ENCODE measurements at regions not wholly inside any gene's neighbourhood (a gene's known extent, or its start where the extent isn't known, plus 50 kb on each side); places are given as distances from the start of the nearest gene placed in this dataset.

DNA sequence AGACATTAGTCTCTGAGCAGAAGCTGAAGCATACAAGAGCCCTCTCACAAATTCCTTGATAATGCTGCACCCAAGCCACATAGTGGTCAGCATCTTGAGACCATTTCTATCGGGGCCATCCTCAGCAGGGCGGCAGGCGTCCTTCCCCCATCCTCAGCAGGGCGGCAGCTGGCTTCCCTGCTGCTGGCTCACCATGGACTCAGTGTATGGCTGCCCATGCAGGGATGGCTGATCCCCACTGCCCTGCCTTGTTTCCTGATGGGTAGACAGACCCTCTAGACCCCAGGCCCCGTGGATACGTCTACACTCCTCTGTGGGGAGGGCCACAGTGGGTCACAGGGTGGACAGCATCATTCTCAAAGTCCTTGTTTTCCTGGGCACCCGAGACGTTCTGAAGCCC is 406.8 kb downstream of the TCERG1L start:
- ATAC-seq, result no peak
- H3K79me2 ChIP-seq (replicated peaks; ENCODE audit: insufficient read depth), result no peaks in the 10 kb centered on the region
- no peak overlapping the region for H3K4me2 ChIP-seq
- no peak for DNase-seq (ENCODE audit: low spot score)
- peaks cover 2% of the 10 kb centered on the region for H3K27me3 Mint-ChIP-seq (ENCODE audit: insufficient read depth, low read depth, poor library complexity)
- H3K9me2 ChIP-seq (ENCODE audit: insufficient read depth), result no peaks in the 10 kb centered on the region
- H3K36me3 Mint-ChIP-seq (ENCODE audit: low read depth), result peaks cover 7% of the 10 kb centered on the region
- no peaks in the 10 kb centered on the region for H3K27me3 ChIP-seq (ENCODE audit: insufficient read depth)
- peaks cover 78% of the 10 kb centered on the region for H3K9me3 Mint-ChIP-seq
- no peak overlapping the region for H3K4me3 ChIP-seq
- no peak overlapping the region for H3K27ac ChIP-seq (ENCODE audit: low read depth)
- no peaks in the 10 kb centered on the region for H3K4me1 ChIP-seq (ENCODE audit: insufficient read depth)
- TF ChIP-seq, protein P1, sequence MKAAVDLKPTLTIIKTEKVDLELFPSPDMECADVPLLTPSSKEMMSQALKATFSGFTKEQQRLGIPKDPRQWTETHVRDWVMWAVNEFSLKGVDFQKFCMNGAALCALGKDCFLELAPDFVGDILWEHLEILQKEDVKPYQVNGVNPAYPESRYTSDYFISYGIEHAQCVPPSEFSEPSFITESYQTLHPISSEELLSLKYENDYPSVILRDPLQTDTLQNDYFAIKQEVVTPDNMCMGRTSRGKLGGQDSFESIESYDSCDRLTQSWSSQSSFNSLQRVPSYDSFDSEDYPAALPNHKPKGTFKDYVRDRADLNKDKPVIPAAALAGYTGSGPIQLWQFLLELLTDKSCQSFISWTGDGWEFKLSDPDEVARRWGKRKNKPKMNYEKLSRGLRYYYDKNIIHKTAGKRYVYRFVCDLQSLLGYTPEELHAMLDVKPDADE (IDR thresholded peaks at IDR 0.05), result no peak
- no peak for TF ChIP-seq JUNB (IDR thresholded peaks at IDR 0.05; ENCODE audit: unreplicated experiment)
- TF ChIP-seq ZNF331 (CRISPR knock-in tag; IDR thresholded peaks at IDR 0.05; ENCODE audit: low read depth), result no peak
- no peak for TF ChIP-seq CREB1 (CRISPR knock-in tag; IDR thresholded peaks at IDR 0.05; ENCODE audit: low read depth)
- no peak for TF ChIP-seq NANOG (IDR thresholded peaks at IDR 0.05; ENCODE audit: borderline replicate concordance)
- TF ChIP-seq POLR2AphosphoS5 (IDR thresholded peaks at IDR 0.05; ENCODE audit: low read depth), result no peak
- no peak for TF ChIP-seq CTCF (conservative IDR thresholded peaks at IDR 0.05; ENCODE audit: low read depth in 2 of 2)
- no peak for TF ChIP-seq EZH2 (IDR thresholded peaks at IDR 0.05; ENCODE audit: low read depth, unreplicated experiment)
- no peak for TF ChIP-seq STAT1 (IDR thresholded peaks at IDR 0.05; ENCODE audit: unreplicated experiment)
- no peak for TF ChIP-seq EZH2phosphoT487 (IDR thresholded peaks at IDR 0.05; ENCODE audit: unreplicated experiment)
- TF ChIP-seq, protein P2, sequence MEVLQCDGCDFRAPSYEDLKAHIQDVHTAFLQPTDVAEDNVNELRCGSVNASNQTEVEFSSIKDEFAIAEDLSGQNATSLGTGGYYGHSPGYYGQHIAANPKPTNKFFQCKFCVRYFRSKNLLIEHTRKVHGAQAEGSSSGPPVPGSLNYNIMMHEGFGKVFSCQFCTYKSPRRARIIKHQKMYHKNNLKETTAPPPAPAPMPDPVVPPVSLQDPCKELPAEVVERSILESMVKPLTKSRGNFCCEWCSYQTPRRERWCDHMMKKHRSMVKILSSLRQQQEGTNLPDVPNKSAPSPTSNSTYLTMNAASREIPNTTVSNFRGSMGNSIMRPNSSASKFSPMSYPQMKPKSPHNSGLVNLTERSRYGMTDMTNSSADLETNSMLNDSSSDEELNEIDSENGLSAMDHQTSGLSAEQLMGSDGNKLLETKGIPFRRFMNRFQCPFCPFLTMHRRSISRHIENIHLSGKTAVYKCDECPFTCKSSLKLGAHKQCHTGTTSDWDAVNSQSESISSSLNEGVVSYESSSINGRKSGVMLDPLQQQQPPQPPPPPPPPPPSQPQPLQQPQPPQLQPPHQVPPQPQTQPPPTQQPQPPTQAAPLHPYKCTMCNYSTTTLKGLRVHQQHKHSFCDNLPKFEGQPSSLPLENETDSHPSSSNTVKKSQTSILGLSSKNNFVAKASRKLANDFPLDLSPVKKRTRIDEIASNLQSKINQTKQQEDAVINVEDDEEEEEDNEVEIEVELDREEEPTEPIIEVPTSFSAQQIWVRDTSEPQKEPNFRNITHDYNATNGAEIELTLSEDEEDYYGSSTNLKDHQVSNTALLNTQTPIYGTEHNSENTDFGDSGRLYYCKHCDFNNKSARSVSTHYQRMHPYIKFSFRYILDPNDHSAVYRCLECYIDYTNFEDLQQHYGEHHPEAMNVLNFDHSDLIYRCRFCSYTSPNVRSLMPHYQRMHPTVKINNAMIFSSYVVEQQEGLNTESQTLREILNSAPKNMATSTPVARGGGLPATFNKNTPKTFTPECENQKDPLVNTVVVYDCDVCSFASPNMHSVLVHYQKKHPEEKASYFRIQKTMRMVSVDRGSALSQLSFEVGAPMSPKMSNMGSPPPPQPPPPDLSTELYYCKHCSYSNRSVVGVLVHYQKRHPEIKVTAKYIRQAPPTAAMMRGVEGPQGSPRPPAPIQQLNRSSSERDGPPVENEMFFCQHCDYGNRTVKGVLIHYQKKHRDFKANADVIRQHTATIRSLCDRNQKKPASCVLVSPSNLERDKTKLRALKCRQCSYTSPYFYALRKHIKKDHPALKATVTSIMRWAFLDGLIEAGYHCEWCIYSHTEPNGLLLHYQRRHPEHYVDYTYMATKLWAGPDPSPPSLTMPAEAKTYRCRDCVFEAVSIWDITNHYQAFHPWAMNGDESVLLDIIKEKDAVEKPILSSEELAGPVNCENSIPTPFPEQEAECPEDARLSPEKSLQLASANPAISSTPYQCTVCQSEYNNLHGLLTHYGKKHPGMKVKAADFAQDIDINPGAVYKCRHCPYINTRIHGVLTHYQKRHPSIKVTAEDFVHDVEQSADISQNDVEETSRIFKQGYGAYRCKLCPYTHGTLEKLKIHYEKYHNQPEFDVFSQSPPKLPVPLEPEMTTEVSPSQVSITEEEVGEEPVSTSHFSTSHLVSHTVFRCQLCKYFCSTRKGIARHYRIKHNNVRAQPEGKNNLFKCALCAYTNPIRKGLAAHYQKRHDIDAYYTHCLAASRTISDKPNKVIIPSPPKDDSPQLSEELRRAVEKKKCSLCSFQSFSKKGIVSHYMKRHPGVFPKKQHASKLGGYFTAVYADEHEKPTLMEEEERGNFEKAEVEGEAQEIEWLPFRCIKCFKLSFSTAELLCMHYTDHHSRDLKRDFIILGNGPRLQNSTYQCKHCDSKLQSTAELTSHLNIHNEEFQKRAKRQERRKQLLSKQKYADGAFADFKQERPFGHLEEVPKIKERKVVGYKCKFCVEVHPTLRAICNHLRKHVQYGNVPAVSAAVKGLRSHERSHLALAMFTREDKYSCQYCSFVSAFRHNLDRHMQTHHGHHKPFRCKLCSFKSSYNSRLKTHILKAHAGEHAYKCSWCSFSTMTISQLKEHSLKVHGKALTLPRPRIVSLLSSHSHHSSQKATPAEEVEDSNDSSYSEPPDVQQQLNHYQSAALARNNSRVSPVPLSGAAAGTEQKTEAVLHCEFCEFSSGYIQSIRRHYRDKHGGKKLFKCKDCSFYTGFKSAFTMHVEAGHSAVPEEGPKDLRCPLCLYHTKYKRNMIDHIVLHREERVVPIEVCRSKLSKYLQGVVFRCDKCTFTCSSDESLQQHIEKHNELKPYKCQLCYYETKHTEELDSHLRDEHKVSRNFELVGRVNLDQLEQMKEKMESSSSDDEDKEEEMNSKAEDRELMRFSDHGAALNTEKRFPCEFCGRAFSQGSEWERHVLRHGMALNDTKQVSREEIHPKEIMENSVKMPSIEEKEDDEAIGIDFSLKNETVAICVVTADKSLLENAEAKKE (CRISPR knock-in tag; IDR thresholded peaks at IDR 0.05), result no peak
- TF ChIP-seq ZNF114 (CRISPR knock-in tag; IDR thresholded peaks at IDR 0.05), result no peak
- TF ChIP-seq, protein P3, sequence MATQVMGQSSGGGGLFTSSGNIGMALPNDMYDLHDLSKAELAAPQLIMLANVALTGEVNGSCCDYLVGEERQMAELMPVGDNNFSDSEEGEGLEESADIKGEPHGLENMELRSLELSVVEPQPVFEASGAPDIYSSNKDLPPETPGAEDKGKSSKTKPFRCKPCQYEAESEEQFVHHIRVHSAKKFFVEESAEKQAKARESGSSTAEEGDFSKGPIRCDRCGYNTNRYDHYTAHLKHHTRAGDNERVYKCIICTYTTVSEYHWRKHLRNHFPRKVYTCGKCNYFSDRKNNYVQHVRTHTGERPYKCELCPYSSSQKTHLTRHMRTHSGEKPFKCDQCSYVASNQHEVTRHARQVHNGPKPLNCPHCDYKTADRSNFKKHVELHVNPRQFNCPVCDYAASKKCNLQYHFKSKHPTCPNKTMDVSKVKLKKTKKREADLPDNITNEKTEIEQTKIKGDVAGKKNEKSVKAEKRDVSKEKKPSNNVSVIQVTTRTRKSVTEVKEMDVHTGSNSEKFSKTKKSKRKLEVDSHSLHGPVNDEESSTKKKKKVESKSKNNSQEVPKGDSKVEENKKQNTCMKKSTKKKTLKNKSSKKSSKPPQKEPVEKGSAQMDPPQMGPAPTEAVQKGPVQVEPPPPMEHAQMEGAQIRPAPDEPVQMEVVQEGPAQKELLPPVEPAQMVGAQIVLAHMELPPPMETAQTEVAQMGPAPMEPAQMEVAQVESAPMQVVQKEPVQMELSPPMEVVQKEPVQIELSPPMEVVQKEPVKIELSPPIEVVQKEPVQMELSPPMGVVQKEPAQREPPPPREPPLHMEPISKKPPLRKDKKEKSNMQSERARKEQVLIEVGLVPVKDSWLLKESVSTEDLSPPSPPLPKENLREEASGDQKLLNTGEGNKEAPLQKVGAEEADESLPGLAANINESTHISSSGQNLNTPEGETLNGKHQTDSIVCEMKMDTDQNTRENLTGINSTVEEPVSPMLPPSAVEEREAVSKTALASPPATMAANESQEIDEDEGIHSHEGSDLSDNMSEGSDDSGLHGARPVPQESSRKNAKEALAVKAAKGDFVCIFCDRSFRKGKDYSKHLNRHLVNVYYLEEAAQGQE (IDR thresholded peaks at IDR 0.05; ENCODE audit: unreplicated experiment), result no peak
- H3F3A ChIP-seq (replicated peaks; ENCODE audit: low read depth), result no peaks in the 10 kb centered on the region
- H3K27ac Mint-ChIP-seq, result no peak overlapping the region
- H4K20me1 ChIP-seq (replicated peaks; ENCODE audit: insufficient read depth), result no peaks in the 10 kb centered on the region
- no peak overlapping the region for H3K4me3 Mint-ChIP-seq
- H3K36me3 ChIP-seq (ENCODE audit: insufficient read depth), result no peaks in the 10 kb centered on the region; the same call in 1 of the 2 replicates
- no peak overlapping the region for H2AFZ ChIP-seq
- peaks cover 2% of the 10 kb centered on the region; the same call in 1 of the 3 replicates for H3K4me1 Mint-ChIP-seq

Data from GM23338 (cell line).